HG03442 (cell line): ENCODE measurements at regions not wholly inside any gene's neighbourhood (a gene's known extent, or its start where the extent isn't known, plus 50 kb on each side); places are given as distances from the start of the nearest gene placed in this dataset.

Experiments used
- ATAC-seq: cut with Tn5 transposase; IDR thresholded peaks from one replicate; pipeline ENCODE4 v1.9.1; 2021; ENCODE audit warnings: mild to moderate bottlenecking, moderate library complexity; ENCODE audit not compliant: unreplicated experiment

- no peak for ATAC-seq
Measured at GRCh38 chr7:46357851-46358250, 436.8 kb upstream of the IGFBP3 start.

DNA sequence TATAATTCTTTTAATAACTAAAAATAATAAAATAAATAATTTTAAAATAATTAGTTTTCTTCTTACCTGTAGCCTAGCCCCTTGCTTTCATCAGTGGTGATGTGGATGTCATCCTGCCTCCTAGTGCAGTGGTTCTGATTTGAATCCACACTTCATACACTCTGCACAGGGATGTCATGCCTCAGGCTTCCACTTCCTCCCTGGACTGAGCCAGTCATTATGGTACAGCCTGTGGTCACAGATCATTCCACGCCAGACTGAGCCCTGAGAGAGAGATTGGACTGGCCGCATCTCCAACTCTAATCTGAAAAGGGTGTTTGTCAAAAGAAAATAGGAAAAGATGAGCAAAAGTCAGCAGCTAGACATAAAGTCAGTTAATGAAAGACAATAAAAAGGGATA lies 436.2 kb upstream of the IGFBP3 start:
- peak; percentile 67 for ATAC-seq

- no peak for ATAC-seq
Measured at GRCh38 chr7:46356371-46356770, 435.3 kb upstream of the IGFBP3 start.

GRCh38 chr7:46355331-46355730 lies 434.3 kb upstream of the IGFBP3 start:
- no peak for ATAC-seq

DNA sequence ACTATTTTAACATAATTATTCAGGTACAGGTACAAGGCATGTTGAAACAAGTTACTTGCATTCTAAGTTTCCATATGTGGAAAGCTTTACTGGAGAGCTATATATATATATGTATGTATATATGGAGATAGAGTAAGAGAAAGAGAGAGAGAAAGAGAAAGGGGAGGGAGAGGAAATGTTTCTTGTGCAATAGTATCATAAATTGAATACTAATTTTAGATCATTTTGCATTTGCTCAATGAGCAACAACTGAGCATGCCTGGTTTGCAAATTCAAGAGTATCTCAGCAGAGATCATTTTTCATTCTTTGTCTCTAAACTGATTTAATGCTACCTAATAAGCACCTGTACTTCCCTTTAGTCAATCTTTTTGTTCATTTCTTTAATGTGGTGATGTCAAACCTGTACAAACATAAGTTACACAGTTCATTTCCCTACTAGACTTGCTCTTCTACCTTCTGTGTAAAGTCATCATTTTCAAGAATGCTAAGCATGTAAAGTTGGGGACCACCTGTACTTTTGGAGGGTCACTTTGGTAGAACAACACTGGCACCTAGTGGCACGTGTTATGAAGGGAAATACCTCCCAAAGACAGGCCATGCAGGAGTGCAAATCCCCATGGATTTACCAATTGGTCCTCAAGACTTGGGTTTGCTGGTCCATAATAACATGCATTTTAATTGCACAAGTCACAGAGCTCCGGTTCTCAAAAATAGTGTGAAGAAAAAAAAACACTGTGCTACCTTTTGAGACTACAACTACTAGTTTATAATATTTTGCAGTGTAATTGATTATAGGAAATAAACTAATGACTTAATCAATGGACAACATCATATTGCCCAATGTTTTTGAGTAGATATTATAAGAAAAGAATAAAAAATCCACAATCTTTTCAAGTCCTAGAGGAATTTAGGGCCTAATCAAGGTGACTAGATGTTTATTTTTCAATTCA lies 431.2 kb upstream of the IGFBP3 start:
- no peak for ATAC-seq

- ATAC-seq: no peak
Measured at GRCh38 chr7:46349490-46349889, 428.4 kb upstream of the IGFBP3 start.

DNA sequence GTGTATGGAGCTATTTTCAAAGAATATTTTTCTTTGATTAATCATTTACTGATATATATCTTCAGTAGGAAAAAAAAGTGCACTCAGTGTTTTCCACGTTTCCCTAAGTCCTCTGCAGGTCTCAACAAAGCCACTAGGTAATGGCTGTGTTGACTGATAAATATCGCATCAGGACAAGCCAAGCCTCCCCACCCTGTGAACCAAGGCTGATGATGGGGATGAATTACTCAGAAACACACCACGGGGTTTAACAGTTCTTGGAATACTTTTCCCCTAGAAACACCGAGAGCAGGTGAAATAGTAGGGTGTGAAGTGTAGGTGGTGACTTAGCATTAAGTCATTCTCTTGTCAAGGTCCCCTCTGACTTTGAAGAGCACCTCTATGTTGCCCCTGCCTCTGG lies 423.5 kb upstream of the IGFBP3 start:
- no peak for ATAC-seq

DNA sequence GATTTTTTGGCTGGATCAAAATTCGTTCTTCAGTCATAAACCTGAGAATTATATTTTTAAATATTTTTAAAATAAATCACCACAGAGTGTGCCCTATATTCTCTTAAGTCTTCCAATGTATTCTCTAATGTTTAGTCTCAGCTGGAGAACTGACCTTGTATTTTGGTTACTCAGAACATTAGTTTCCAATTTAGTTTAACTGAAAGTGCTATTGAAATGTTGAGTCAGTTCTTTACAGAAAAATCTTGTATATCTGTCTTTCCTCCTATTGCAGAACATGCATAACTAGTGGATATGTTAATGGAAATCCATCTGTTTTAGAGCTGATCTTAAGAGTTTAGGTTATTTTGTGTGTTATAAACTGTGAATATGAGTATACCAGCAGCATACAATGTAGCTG lies 422.7 kb upstream of the IGFBP3 start:
- no peak for ATAC-seq

- ATAC-seq: no peak
Measured at GRCh38 chr7:46322937-46323336, 401.9 kb upstream of the IGFBP3 start.

- no peak for ATAC-seq
Measured at GRCh38 chr7:46321556-46322205, 400.6 kb upstream of the IGFBP3 start.

- ATAC-seq: no peak
Measured at GRCh38 chr7:46320956-46321355, 399.9 kb upstream of the IGFBP3 start.

DNA sequence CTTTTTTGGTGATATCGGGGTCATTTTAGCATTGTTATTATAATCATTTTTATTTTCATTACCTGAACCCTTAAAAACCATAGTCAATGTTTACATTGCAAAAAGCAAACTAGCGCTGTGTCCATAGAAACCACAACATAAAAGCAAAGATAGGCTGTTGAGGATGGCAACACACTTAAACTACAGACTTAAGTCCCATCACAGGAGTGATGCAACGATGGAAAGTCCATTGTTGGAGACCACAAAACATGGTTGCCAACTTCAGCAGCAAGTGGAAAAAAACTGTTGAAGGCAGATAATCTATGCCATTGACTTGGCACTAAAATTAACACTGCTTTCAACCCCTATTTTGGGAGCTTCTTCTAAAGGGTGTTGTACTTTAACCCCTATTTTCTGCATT lies 398.8 kb upstream of the IGFBP3 start:
- no peak for ATAC-seq

- no peak for ATAC-seq
Measured at GRCh38 chr7:46318276-46318675, 397.2 kb upstream of the IGFBP3 start.

- ATAC-seq: no peak
Measured at GRCh38 chr7:46317256-46317655, 396.2 kb upstream of the IGFBP3 start.

DNA sequence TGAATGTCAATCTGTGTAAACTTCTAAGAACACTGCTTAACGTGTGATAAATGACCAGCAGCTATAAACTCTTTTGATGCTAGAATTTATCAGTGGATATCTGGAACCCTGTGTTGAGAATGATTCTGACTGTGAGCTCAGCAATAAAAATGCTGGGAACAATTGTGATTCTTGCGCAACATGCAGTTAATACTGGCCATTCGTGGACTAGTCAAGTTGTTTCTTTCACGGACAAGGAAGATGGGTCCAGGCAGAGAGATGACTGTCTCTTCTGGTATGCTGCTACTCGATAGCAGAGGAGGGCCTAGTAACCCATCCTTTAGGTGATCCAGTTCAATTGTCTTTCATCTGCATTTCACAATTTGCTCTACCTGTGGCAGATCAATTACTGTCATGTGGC lies 394.8 kb upstream of the IGFBP3 start:
- no peak for ATAC-seq

DNA sequence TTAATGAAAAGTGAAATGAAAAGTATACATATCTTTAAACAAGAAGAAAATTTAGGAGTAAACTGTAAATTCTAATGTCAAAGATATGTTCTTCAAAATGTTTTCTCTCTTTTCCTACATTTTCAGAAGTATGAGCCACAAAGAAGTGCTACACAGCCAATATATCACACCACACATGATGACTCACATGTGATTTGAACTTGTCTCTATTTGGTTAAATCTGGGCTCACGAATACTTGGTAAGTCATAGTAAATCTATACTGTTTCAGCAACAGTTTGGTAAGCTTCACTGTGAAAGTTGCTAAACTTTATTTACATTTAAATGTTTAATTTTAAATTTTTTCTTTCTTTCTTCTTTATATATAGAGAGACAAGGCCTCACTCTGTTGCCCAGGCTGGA lies 380.6 kb upstream of the IGFBP3 start:
- no peak for ATAC-seq

GRCh38 chr7:46297515-46297914 lies 376.4 kb upstream of the IGFBP3 start:
- no peak for ATAC-seq

DNA sequence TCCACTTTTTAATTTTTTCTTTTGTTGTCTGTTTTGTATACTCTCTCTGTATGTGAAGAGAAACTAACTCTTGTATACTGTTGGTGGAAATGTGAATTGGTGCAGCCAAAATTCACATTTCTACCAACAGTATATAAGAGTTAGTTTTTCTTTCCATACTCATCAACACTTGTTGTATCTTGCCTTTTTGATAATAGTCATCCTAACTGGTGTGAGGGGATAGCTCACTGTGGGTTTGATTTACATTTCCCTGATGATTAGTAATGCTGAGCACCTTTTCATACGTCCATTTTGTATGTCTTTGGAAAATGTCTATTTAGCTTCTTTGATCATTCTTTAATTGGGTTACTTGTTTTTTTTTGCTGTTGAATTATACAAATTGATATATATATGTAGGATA lies 375.5 kb upstream of the IGFBP3 start:
- no peak for ATAC-seq

GRCh38 chr7:46294381-46294780 lies 373.3 kb upstream of the IGFBP3 start:
- ATAC-seq: no peak

DNA sequence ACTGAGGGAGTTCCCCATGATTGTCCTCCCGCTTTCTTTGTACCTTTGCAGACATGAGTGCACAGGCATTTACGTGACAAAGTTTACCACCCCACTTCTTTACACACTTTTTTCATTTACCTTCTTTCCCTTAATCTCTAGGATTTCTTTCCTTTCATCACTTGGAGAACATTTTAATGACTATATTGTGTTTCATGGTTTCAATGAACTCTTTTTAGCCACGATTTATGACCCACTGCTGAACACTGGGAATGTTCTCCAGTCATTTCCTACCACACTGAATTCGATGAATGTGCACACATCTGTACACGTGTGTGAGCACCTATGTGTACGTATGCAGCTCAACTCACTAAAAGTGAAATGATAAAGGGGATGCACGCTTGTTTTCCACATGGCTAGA lies 371.7 kb upstream of the IGFBP3 start:
- ATAC-seq: no peak

- peak; percentile 75 for ATAC-seq
Measured at GRCh38 chr7:46291601-46292150, 370.6 kb upstream of the IGFBP3 start.

GRCh38 chr7:46291050-46291438 lies 370.0 kb upstream of the IGFBP3 start:
- ATAC-seq: peak; percentile 85
